ENCODE measurements at regions not wholly inside any gene's neighbourhood (a gene's known extent, or its start where the extent isn't known, plus 50 kb on each side); places are given as distances from the start of the nearest gene placed in this dataset.

GRCh38 chr4:71156616-71157015 lies 163.2 kb downstream of the DCK start:
- TF ChIP-seq EZH2 (IDR thresholded peaks at IDR 0.05; ENCODE audit: insufficient read depth, poor library complexity, severe bottlenecking): no peak
- TF ChIP-seq EZH2phosphoT487 (IDR thresholded peaks at IDR 0.05; ENCODE audit: insufficient read depth, low read depth): no peak

Data from GM23248 (cell line).